Prostate gland (tissue), 2 donors: ENCODE measurements at regions not wholly inside any gene's neighbourhood (a gene's known extent, or its start where the extent isn't known, plus 50 kb on each side); places are given as distances from the start of the nearest gene placed in this dataset.
A peak's percentile ranks its signal among the peaks of the same experiment; 100 is the strongest.

Source experiments
- DNase-seq: peaks from one replicate; pipeline ENCODE4 v3.0.0-alpha.2; 2019; ENCODE audit warnings: low spot score
- H3K27ac ChIP-seq, 2 donors: fragments of 200-600 bp; sonication (generic); 2 replicates each; pipeline ENCODE4 v1.5.1; 2017 to 2019
- H3K27me3 ChIP-seq: fragments of 200-600 bp; sonication (generic); replicated peaks from 2 replicates; pipeline ENCODE4 v1.5.1; 2019; ENCODE audit not compliant: insufficient read depth
- H3K36me3 ChIP-seq, 2 donors: fragments of 200-600 bp; sonication (generic); 1 replicate in 1 of 2; 2 replicates in 1 of 2; pipeline versions ENCODE4 v1.5.1 to v1.8.1; 2017 to 2019
- H3K4me1 ChIP-seq: fragments of 200-600 bp; sonication (generic); replicated peaks from 2 replicates; pipeline ENCODE4 v1.5.1; 2019
- H3K4me3 ChIP-seq, 2 donors: fragments of 200-600 bp; sonication (generic); 2 replicates each; pipeline ENCODE4 v1.5.1; 2017 to 2019
- H3K9me3 ChIP-seq: fragments of 200-600 bp; sonication (generic); 2 replicates; pipeline ENCODE4 v1.5.1; 2017
- CTCF ChIP-seq, 4 experiments: fragments of 200-600 bp in 2 of 4; fragments of 450-650 bp in 2 of 4; sonication (generic) in 2 of 4; IDR thresholded peaks; 1 replicate in 3 of 4; 2 replicates in 1 of 4; pipeline ENCODE4 v1.5.1; 2016 to 2019; ENCODE audit warnings: antibody characterized with exemption in 4 of 4, mild to moderate bottlenecking in 2 of 4, moderate library complexity in 2 of 4
- POLR2A ChIP-seq: fragments of 450-650 bp; IDR thresholded peaks from one replicate; pipeline ENCODE4 v1.6.1; 2016; ENCODE audit warnings: antibody characterized with exemption, mild to moderate bottlenecking
- POLR2AphosphoS5 ChIP-seq: sonication (generic); formaldehyde crosslinking; IDR thresholded peaks from one replicate; pipeline ENCODE4 v1.6.1; 2017; ENCODE audit warnings: antibody characterized with exemption
- WGBS: methylation state at CpG from one replicate; pipeline ENCODE4 v1.1.5; 2018; 5-methylcytosine and 5-hydroxymethylcytosine counted together
- intact Hi-C: fragments of 100-400 bp; cut with DNase I; formaldehyde crosslinking; loops from one replicate; pipeline ENCODE4 v1.14.2; 2022

- Histone ChIP-seq H3K9me3 (no peaks in the 10 kb centered on the region), H3K27ac (peak overlapping the region in 1 of 2 donors; percentile 8), H3K4me3 (no peak overlapping the region), H3K4me1 (no peaks in the 10 kb centered on the region), H3K36me3 (no peaks in the 10 kb centered on the region), H3K27me3 (no peaks in the 10 kb centered on the region)
- no peak for TF ChIP-seq POLR2AphosphoS5
- no peak for TF ChIP-seq POLR2A
- TF ChIP-seq CTCF (IDR thresholded peaks at IDR 0.05): no peak
- intact Hi-C loops: no loop called here
- DNase-seq: no peak
Measured at GRCh38 chr14:31967669-31967975, 109.5 kb upstream of the ARHGAP5 start.

GRCh38 chr14:31968107-31968810 lies 108.8 kb upstream of the ARHGAP5 start:
- no peak overlapping the region for H3K4me3 ChIP-seq
- no peaks in the 10 kb centered on the region for H3K36me3 ChIP-seq
- H3K9me3 ChIP-seq: no peaks in the 10 kb centered on the region
- H3K27ac ChIP-seq: no peak overlapping the region
- intact Hi-C loops: no loop called here
- no peaks in the 10 kb centered on the region for H3K27me3 ChIP-seq
- TF ChIP-seq POLR2AphosphoS5 (no peak), CTCF (IDR thresholded peaks at IDR 0.05) (no peak), POLR2A (no peak)
- no peaks in the 10 kb centered on the region for H3K4me1 ChIP-seq
- 47% methylated on average over 4 of the region's 4 CpGs for WGBS
- no peak for DNase-seq

- TF ChIP-seq CTCF (IDR thresholded peaks at IDR 0.05): no peak
- TF ChIP-seq POLR2A: no peak
- TF ChIP-seq POLR2AphosphoS5: no peak
- H3K27ac ChIP-seq: peak overlapping the region in 1 of 2 donors; percentile 3
- no peaks in the 10 kb centered on the region for H3K36me3 ChIP-seq
- no peak overlapping the region for H3K4me3 ChIP-seq
- intact Hi-C loops: no loop called here
- WGBS: 41% methylated on average over 5 of the region's 5 CpGs
- no peak for DNase-seq
- no peaks in the 10 kb centered on the region for H3K4me1 ChIP-seq
- no peaks in the 10 kb centered on the region for H3K9me3 ChIP-seq
- H3K27me3 ChIP-seq: no peaks in the 10 kb centered on the region
Measured at GRCh38 chr14:31968956-31969698, 108.0 kb upstream of the ARHGAP5 start.

- Histone ChIP-seq H3K9me3 (no peaks in the 10 kb centered on the region), H3K4me1 (no peaks in the 10 kb centered on the region), H3K27ac (peak overlapping the region in 1 of 2 donors; percentile 3), H3K36me3 (no peaks in the 10 kb centered on the region), H3K4me3 (no peak overlapping the region), H3K27me3 (no peaks in the 10 kb centered on the region)
- 67% methylated on average over 2 of the region's 2 CpGs for WGBS
- DNase-seq: no peak
- TF ChIP-seq POLR2A (no peak), CTCF (IDR thresholded peaks at IDR 0.05) (no peak), POLR2AphosphoS5 (no peak)
- intact Hi-C loops: no loop called here
Measured at GRCh38 chr14:31969699-31970240, 107.3 kb upstream of the ARHGAP5 start.

GRCh38 chr14:31970744-31971143 lies 106.4 kb upstream of the ARHGAP5 start:
- TF ChIP-seq POLR2AphosphoS5 (no peak), CTCF (IDR thresholded peaks at IDR 0.05) (no peak), POLR2A (no peak)
- no peak overlapping the region for H3K4me3 ChIP-seq
- no peaks in the 10 kb centered on the region for H3K36me3 ChIP-seq
- H3K4me1 ChIP-seq: no peaks in the 10 kb centered on the region
- WGBS: 94% methylated on average over 1 of the region's 1 CpG
- no peak overlapping the region for H3K27ac ChIP-seq
- intact Hi-C loops: no loop called here
- H3K9me3 ChIP-seq: no peaks in the 10 kb centered on the region
- H3K27me3 ChIP-seq: no peaks in the 10 kb centered on the region
- no peak for DNase-seq
